ENCODE measurements at regions not wholly inside any gene's neighbourhood (a gene's known extent, or its start where the extent isn't known, plus 50 kb on each side); places are given as distances from the start of the nearest gene placed in this dataset.

- no peak for DNase-seq (ENCODE audit: low read depth, low spot score)
Measured at GRCh38 chr2:12795851-12796250, 79.1 kb downstream of the TRIB2 start.

DNA sequence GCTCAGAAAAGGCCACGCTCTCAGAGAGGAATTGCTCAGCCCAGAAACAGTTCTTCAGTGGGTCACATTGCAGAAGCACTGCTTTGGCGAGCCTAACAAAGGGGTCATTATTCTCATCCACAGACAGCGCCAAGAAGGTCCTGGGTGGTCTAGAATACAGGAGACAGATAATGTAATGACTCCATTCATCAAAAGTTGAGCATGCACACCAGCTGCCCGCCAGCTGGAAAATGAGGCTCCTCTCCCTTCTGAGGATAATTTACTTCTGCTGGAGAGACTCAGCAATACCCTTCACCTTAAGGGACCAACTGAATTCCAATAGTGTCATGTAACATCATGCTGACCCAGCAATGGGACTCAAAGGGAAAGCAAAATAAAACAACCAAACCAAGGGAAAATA, 79.9 kb downstream of the TRIB2 start:
- DNase-seq (ENCODE audit: low read depth, low spot score): no peak

DNA sequence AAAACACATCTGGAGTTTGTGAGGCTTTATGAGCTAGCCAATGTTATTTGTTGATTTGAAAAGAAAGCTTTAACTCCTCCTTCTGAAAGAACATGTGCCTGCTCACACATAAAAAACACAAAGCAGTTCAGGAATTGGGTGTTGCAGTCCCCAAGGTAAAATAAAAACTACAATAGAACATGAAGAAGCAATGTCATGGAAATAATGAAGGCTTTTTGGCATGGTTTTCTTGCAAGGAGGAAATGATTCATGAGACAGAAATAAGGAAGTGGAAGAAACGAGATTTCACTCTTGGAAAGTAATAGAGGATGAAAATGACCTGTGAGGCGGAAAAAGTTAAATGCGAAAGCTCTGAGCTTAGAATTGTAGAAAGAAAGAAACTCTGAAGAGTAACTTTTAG, 81.1 kb downstream of the TRIB2 start:
- DNase-seq (ENCODE audit: low read depth, low spot score): peak; percentile 42

- DNase-seq (ENCODE audit: low read depth, low spot score): no peak
Measured at GRCh38 chr2:12803607-12804006, 86.9 kb downstream of the TRIB2 start.

GRCh38 chr2:12804091-12804856, 87.5 kb downstream of the TRIB2 start:
- DNase-seq (ENCODE audit: low read depth, low spot score): no peak

GRCh38 chr2:12805033-12805432, 88.3 kb downstream of the TRIB2 start:
- DNase-seq (ENCODE audit: low read depth, low spot score): no peak

GRCh38 chr2:12806549-12807242, 90.0 kb downstream of the TRIB2 start:
- DNase-seq (ENCODE audit: low read depth, low spot score): no peak

- no peak for DNase-seq (ENCODE audit: low read depth, low spot score)
Measured at GRCh38 chr2:12807907-12808810, 91.4 kb downstream of the TRIB2 start.

DNA sequence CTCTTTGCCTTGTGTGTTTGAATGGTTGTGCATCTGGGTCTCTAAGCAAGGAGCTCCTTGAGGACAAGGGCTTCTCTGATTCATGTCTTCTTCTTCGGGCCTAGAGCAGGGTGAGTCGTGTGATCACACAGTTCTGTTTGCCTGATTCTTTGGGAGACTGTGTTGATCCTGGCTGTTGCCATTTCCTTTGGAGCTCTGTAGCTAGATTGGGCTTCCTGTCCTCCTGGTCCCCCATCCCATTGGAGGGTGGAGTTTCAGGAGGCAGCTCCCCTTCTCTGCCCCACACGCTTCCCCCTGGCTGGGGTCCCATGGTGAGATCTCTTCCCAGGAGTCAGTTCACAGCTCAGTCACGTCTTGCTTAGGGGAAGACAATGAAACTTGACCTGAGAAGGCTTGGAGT, 92.8 kb downstream of the TRIB2 start:
- no peak for DNase-seq (ENCODE audit: low read depth, low spot score)

DNA sequence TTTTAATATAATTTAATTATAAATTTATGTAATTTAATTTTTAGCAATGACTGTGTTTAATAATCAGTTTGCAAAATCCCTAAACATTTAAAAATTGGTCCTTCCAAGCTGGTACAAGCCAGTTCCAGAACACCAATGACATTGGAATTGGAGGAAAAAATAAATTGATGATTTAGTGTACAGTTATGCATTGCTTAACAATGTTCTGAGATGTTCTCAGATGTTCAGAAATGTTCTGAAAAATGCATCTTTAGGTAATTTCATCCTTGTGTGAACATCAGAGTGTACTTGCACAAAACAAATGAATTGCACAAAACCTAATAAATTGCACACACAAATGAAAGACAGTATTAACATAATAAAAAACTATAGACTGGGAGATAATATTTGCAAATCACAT, 95.2 kb downstream of the TRIB2 start:
- no peak for DNase-seq (ENCODE audit: low read depth, low spot score)

- no peak for DNase-seq (ENCODE audit: low read depth, low spot score)
Measured at GRCh38 chr2:12813166-12813565, 96.4 kb downstream of the TRIB2 start.

- DNase-seq (ENCODE audit: low read depth, low spot score): peak; percentile 52
Measured at GRCh38 chr2:12816379-12817306, 99.9 kb downstream of the TRIB2 start.

GRCh38 chr2:12817870-12818269, 101.1 kb downstream of the TRIB2 start:
- DNase-seq (ENCODE audit: low read depth, low spot score): no peak

DNA sequence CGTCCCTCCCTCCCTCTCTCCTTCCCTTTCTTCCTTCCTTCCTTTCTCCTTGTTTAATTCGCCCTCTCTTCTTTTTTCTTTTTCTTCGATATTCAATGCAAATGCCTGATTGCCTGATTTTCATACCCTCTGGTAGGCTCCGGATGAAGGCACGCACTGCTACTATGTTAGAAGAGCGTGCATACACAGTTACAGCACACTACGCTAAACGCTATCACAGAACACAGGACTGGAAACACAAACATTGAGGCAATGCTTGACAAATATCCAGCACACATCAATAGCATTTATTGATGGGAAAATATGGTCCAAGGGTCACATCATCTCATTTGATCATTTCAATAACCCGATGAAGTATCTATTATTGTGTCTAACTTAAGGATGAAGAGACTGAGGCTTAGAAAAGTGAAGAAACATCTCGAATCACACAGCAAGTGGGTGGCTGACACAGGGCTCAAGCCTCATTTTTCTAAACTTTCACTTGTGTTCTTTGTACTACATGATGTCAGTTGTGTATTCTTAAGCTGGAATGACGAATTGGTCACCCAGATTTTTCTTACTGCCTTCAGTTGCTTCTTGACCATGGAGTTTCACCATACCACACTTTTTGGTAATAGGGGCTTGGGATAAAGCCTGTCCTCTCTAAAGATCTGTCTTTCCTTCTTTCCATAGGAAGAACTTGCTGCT, 101.8 kb downstream of the TRIB2 start:
- DNase-seq (ENCODE audit: low read depth, low spot score): no peak

DNA sequence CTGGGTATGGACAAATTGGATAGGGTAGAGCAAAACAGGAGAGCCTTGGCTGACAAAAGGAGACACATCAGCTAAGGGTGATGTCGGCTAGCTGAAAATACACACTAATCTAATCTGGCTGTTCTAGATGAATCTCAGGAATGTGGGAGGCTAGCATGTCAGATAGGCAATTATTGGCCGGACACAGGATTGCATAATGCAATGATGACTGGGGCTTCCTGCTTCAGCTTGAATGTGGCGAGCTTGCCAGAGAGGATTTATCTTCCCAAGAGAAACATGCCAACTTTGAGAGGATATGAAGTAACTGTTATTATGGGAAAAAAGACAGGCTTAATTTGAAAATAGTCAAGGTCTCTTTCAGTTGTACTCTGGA, 102.4 kb downstream of the TRIB2 start:
- DNase-seq (ENCODE audit: low read depth, low spot score): peak; percentile 95

DNA sequence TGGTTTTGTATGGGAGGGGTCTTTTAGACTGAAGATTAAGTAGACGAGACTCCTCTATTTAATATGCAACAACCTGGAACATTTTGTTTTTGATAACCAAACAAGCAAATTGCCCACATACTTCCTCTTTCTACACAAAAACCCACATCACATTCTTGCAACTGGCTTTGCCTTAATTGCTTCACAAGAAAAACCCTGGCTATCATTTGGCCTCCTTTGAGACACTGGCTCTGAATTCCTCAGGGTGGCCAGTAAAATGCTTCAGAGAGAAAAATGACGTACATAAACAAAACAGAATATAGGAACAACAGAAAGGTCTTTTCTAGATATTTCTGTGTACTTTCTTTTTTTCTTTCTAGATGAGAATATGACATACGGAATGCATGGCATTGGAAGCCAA, 103.0 kb downstream of the TRIB2 start:
- DNase-seq (ENCODE audit: low read depth, low spot score): peak; percentile 88

DNA sequence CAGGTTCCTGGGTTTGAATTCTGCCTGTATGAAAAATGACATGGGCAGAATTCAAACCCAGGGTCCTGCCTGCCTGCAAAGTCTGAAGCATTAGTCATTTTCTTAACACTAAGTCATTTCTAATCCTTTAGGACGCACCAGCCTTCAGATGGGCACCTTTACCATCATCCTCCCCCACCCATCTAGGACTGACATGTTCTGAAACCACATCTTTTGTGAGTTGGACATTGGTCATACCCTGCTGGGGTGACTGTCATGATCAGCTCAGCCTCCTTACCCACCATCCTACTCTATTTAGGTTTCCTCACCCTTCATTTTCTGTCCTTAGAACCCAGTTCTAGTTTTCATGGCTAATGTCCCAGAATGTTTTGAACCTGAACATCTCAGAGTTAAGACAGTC, 104.9 kb downstream of the TRIB2 start:
- DNase-seq (ENCODE audit: low read depth, low spot score): no peak

DNA sequence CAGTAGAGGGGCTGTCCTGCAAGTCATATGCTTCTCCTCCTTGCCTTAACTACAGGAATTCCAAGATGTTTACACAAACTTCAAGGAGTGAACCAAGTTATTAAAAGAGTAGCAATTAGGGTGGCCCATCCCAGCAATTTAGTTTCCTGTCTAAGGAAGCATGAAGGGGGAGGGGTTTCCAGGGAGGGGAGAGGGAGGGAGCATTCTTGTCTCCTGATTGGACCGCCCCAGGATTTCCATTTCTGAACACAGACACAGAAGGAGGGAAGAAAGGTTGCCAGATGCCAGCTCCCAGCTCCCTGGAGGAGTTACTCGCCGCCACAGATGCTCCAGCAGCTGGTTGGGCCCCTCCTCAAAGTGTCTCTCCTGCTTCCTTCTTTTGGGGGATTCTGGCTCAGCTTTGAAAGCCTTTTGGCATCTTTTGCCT, 107.6 kb downstream of the TRIB2 start:
- peak; percentile 37 for DNase-seq (ENCODE audit: low read depth, low spot score)

DNA sequence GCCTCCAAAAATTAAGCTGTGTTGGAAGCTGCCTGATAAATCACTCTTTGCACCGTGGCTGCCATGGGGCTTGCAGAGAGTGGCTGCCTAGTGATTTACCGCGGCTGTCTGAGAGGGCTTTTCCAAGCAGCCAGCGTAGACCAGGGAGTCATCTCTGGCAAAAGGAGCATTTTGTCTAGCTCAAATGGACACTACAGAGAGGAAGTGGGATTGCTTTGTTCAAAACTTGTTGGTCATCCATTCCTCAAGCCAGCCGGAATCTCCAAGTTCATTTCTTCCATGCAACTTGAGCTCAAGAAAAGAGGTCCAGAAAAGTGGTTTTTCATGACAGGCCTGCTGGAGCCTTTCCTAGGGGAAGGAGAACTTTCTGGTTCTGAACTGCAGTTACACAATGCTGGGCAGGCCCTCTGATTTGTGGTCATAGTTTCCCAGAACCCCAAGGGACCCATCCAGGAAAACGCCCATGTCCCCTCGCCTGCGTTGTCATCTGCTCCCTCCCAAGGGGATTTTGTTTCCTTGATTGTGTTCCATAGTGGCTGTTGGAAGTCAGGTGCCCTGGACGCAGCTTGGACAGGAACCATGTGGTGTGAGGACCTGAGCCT, 108.1 kb downstream of the TRIB2 start:
- no peak for DNase-seq (ENCODE audit: low read depth, low spot score)

- DNase-seq (ENCODE audit: low read depth, low spot score): no peak
Measured at GRCh38 chr2:12826781-12827180, 110.0 kb downstream of the TRIB2 start.

All from astrocyte of the hippocampus (primary cell).